ENCODE measurements at regions not wholly inside any gene's neighbourhood (a gene's known extent, or its start where the extent isn't known, plus 50 kb on each side); places are given as distances from the start of the nearest gene placed in this dataset.
"Not testable (repeated sequence)": the region's sequence is repeated elsewhere in the genome, so short reads cannot be mapped to it uniquely, and the experiment has no call there.

GRCh38 chr15:38130205-38130567, 122.5 kb upstream of the SPRED1 start:
- TF ChIP-seq, protein P1, sequence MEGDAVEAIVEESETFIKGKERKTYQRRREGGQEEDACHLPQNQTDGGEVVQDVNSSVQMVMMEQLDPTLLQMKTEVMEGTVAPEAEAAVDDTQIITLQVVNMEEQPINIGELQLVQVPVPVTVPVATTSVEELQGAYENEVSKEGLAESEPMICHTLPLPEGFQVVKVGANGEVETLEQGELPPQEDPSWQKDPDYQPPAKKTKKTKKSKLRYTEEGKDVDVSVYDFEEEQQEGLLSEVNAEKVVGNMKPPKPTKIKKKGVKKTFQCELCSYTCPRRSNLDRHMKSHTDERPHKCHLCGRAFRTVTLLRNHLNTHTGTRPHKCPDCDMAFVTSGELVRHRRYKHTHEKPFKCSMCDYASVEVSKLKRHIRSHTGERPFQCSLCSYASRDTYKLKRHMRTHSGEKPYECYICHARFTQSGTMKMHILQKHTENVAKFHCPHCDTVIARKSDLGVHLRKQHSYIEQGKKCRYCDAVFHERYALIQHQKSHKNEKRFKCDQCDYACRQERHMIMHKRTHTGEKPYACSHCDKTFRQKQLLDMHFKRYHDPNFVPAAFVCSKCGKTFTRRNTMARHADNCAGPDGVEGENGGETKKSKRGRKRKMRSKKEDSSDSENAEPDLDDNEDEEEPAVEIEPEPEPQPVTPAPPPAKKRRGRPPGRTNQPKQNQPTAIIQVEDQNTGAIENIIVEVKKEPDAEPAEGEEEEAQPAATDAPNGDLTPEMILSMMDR (IDR thresholded peaks at IDR 0.05; ENCODE audit: control extremely low read depth, extremely low read depth): no peak
- Histone ChIP-seq H3K9ac (ENCODE audit: insufficient read depth in 1 of 2, low read length in 2 of 2) (peak overlapping the region in 1 of 2 donors; percentile 15), H3K4me1 (ENCODE audit: control insufficient read depth in 5 of 5, insufficient read depth in 5 of 5, low read length in 5 of 5) (peaks cover 2 to 32% (median 8%) of the 10 kb centered on the region in 5 donors), H3K9me3 (ENCODE audit: control insufficient read depth in 4 of 4, insufficient read depth in 3 of 4, low read length in 3 of 4) (no peaks in the 10 kb centered on the region), H3K4me3 (no peak overlapping the region), H3K27me3 (ENCODE audit: control insufficient read depth in 3 of 3, insufficient read depth in 3 of 3, low read length in 2 of 3) (no peaks in the 10 kb centered on the region), H3K36me3 (ENCODE audit: control insufficient read depth in 4 of 4, insufficient read depth in 4 of 4, low read length in 4 of 4) (no peaks in the 10 kb centered on the region), H3K27ac (ENCODE audit: low read depth in 1 of 2, low read length in 1 of 2) (peak overlapping the region; percentile 76 to 80)
- 75 to 83% methylated on average over 8 of the region's 8 CpGs for WGBS, 2 donors
- DNase-seq: peak in 1 of 3 donors; percentile 42
- ATAC-seq (ENCODE audit: insufficient read depth, low FRiP score): no peak

- TF ChIP-seq, protein P1 (IDR thresholded peaks at IDR 0.05; ENCODE audit: control extremely low read depth, extremely low read depth): no peak
- ATAC-seq (ENCODE audit: insufficient read depth, low FRiP score): peak; percentile 62
- no peak overlapping the region for H3K4me3 ChIP-seq
- H3K4me1 ChIP-seq (ENCODE audit: control insufficient read depth in 5 of 5, insufficient read depth in 5 of 5, low read length in 5 of 5): peaks cover 2 to 32% (median 8%) of the 10 kb centered on the region in 5 donors
- no peaks in the 10 kb centered on the region for H3K9me3 ChIP-seq (ENCODE audit: control insufficient read depth in 4 of 4, insufficient read depth in 3 of 4, low read length in 3 of 4)
- H3K9ac ChIP-seq (ENCODE audit: insufficient read depth in 1 of 2, low read length in 2 of 2): peak overlapping the region in 1 of 2 donors; percentile 17
- no peaks in the 10 kb centered on the region for H3K27me3 ChIP-seq (ENCODE audit: control insufficient read depth in 3 of 3, insufficient read depth in 3 of 3, low read length in 2 of 3)
- H3K36me3 ChIP-seq (ENCODE audit: control insufficient read depth in 4 of 4, insufficient read depth in 4 of 4, low read length in 4 of 4): no peaks in the 10 kb centered on the region
- 22 to 41% methylated on average over 9 to 10 of the region's 10 CpGs for WGBS, 2 donors
- H3K27ac ChIP-seq (ENCODE audit: low read depth in 1 of 2, low read length in 1 of 2): peak overlapping the region in 1 of 2 donors; percentile 80
- DNase-seq: peak; percentile 89 to 97 (median 95)
Measured at GRCh38 chr15:38130740-38131498, 121.7 kb upstream of the SPRED1 start.

- no peak overlapping the region for H3K4me3 ChIP-seq
- no peak for ATAC-seq (ENCODE audit: insufficient read depth, low FRiP score)
- H3K27ac ChIP-seq (ENCODE audit: low read depth in 1 of 2, low read length in 1 of 2): no peak overlapping the region
- TF ChIP-seq, protein P1 (IDR thresholded peaks at IDR 0.05; ENCODE audit: control extremely low read depth, extremely low read depth): no peak
- no peaks in the 10 kb centered on the region for H3K36me3 ChIP-seq (ENCODE audit: control insufficient read depth in 4 of 4, insufficient read depth in 4 of 4, low read length in 4 of 4)
- no peak overlapping the region for H3K9ac ChIP-seq (ENCODE audit: insufficient read depth in 1 of 2, low read length in 2 of 2)
- 34 to 42% methylated on average over 3 of the region's 3 CpGs for WGBS, 2 donors
- H3K4me1 ChIP-seq (ENCODE audit: control insufficient read depth in 5 of 5, insufficient read depth in 5 of 5, low read length in 5 of 5): peaks cover 0 to 24% (median 6%) of the 10 kb centered on the region in 5 donors
- DNase-seq: peak in 2 of 3 donors; percentile 17 to 20
- no peaks in the 10 kb centered on the region for H3K27me3 ChIP-seq (ENCODE audit: control insufficient read depth in 3 of 3, insufficient read depth in 3 of 3, low read length in 2 of 3)
- H3K9me3 ChIP-seq (ENCODE audit: control insufficient read depth in 4 of 4, insufficient read depth in 3 of 4, low read length in 3 of 4): no peaks in the 10 kb centered on the region
Measured at GRCh38 chr15:38134252-38134651, 118.4 kb upstream of the SPRED1 start.

DNA sequence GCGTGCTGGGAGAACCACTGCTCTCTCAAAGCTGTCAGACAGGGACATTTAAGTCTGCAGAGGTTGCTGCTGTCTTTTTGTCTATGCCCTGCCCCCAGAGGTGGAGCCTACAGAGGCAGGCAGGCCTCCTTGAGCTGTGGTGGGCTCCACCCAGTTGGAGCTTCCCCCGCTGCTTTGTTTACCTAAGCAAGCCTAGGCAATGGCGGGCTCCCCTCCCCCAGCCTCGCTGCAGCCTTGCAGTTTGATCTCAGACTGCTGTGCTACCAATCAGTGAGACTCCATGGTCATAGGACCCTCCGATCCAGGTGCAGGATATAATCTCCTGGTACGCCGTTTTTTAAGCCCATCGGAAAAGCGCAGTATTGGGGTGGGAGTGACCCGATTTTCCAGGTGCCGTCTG, 110.4 kb upstream of the SPRED1 start:
- not testable (repeated sequence) for H3K4me1 ChIP-seq (ENCODE audit: control insufficient read depth in 5 of 5, insufficient read depth in 5 of 5, low read length in 5 of 5); ATAC-seq (ENCODE audit: insufficient read depth, low FRiP score); DNase-seq; H3K27me3 ChIP-seq (ENCODE audit: control insufficient read depth in 3 of 3, insufficient read depth in 3 of 3, low read length in 2 of 3); H3K4me3 ChIP-seq; H3K27ac ChIP-seq (ENCODE audit: low read depth in 1 of 2, low read length in 1 of 2); H3K9me3 ChIP-seq (ENCODE audit: control insufficient read depth in 4 of 4, insufficient read depth in 3 of 4, low read length in 3 of 4); H3K36me3 ChIP-seq (ENCODE audit: control insufficient read depth in 4 of 4, insufficient read depth in 4 of 4, low read length in 4 of 4); H3K9ac ChIP-seq (ENCODE audit: insufficient read depth in 1 of 2, low read length in 2 of 2)
- WGBS, 2 donors: 83 to 86% methylated on average over 11 of the region's 11 CpGs

All from lung (tissue), 11 donors.